NCI-H2081 (cell line): ENCODE measurements at regions not wholly inside any gene's neighbourhood (a gene's known extent, or its start where the extent isn't known, plus 50 kb on each side); places are given as distances from the start of the nearest gene placed in this dataset.

Experiments
- DNase-seq, 2 experiments: peaks; one replicate each; lab custom pipeline; 2025; lab: John Stamatoyannopoulos, UW

- no peak for DNase-seq
Observed at GRCh38 chr1:208587110-208587509, 342.9 kb upstream of the PLXNA2 start.

- no peak for DNase-seq
Observed at GRCh38 chr1:208593306-208594006, 349.3 kb upstream of the PLXNA2 start.

GRCh38 chr1:208595236-208595635 is 351.1 kb upstream of the PLXNA2 start:
- no peak for DNase-seq

- no peak for DNase-seq
Observed at GRCh38 chr1:208595745-208596144, 351.6 kb upstream of the PLXNA2 start.

GRCh38 chr1:208597571-208597970 is 353.4 kb upstream of the PLXNA2 start:
- DNase-seq = no peak

- DNase-seq = no peak
Observed at GRCh38 chr1:208598021-208598420, 353.8 kb upstream of the PLXNA2 start.

- DNase-seq = no peak
Observed at GRCh38 chr1:208599063-208599462, 354.9 kb upstream of the PLXNA2 start.

- no peak for DNase-seq
Observed at GRCh38 chr1:208600456-208601190, 356.4 kb upstream of the PLXNA2 start.

- no peak for DNase-seq
Observed at GRCh38 chr1:208601561-208601960, 357.4 kb upstream of the PLXNA2 start.

- DNase-seq = no peak
Observed at GRCh38 chr1:208603721-208604120, 359.5 kb upstream of the PLXNA2 start.

- DNase-seq = no peak
Observed at GRCh38 chr1:208604295-208604694, 360.1 kb upstream of the PLXNA2 start.

GRCh38 chr1:208606959-208607358 is 362.8 kb upstream of the PLXNA2 start:
- no peak for DNase-seq

GRCh38 chr1:208607616-208608015 is 363.4 kb upstream of the PLXNA2 start:
- no peak for DNase-seq

- no peak for DNase-seq
Observed at GRCh38 chr1:208614610-208615009, 370.4 kb upstream of the PLXNA2 start.

- DNase-seq = no peak
Observed at GRCh38 chr1:208615371-208615770, 371.2 kb upstream of the PLXNA2 start.

- DNase-seq = no peak
Observed at GRCh38 chr1:208616776-208617175, 372.6 kb upstream of the PLXNA2 start.

GRCh38 chr1:208628022-208628914 is 384.1 kb upstream of the PLXNA2 start:
- no peak for DNase-seq

GRCh38 chr1:208631092-208631491 is 386.9 kb upstream of the PLXNA2 start:
- no peak for DNase-seq

GRCh38 chr1:208631506-208631905 is 387.3 kb upstream of the PLXNA2 start:
- no peak for DNase-seq

- no peak for DNase-seq
Observed at GRCh38 chr1:208634346-208635140, 390.4 kb upstream of the PLXNA2 start.

GRCh38 chr1:208637181-208637580 is 393.0 kb upstream of the PLXNA2 start:
- no peak for DNase-seq

- no peak for DNase-seq
Observed at GRCh38 chr1:208639382-208639781, 395.2 kb upstream of the PLXNA2 start.
